Stimulated activated CD4-positive, alpha-beta T cell treated with anti-CD3 and anti-CD28 coated beads, Interleukin-1b, Interleukin-23, amount 100 ng/mL, for 24 hours (primary cell): ENCODE measurements at regions not wholly inside any gene's neighbourhood (a gene's known extent, or its start where the extent isn't known, plus 50 kb on each side); places are given as distances from the start of the nearest gene placed in this dataset.

Experiments used
- DNase-seq, 4 experiments: peaks; one replicate each; pipeline ENCODE4 v3.0.0-alpha.2; 2020; ENCODE audit warnings: low read depth in 4 of 4, low spot score in 1 of 4

DNA sequence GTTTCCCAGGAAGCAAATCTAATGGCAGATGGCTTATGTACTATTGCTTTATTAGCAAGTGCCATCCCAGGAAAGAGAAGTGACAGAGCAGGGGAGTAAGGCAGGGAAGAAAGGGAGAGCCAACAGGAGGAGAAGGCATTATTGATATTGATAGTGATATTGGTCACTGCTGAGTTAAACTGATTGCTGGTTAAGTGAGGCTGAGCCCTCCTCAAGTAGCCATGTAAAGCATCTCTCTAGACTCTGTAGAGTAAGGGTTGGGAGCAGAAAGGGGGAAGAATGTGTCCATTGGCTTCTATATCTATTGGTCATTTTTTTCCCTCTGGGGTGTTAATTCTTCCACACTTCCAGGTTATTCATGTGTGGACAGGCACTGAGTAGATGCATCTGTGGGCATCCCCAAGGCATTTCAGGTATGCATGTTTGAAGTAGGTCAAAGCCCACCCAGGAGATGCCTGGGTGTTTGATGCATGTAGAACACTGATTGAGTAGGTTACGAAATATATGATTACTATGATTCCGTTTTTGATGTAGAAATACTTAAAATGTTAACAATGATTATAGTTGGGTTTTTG lies 290.5 kb upstream of the DPYD start:
- DNase-seq = no peak

- DNase-seq = no peak
These were observed 289.7 kb upstream of the DPYD start for GRCh38 chr1:98210563-98210962.

GRCh38 chr1:98210064-98210463 lies 289.2 kb upstream of the DPYD start:
- no peak for DNase-seq

- no peak for DNase-seq
These were observed 284.6 kb upstream of the DPYD start for GRCh38 chr1:98205291-98206017.

DNA sequence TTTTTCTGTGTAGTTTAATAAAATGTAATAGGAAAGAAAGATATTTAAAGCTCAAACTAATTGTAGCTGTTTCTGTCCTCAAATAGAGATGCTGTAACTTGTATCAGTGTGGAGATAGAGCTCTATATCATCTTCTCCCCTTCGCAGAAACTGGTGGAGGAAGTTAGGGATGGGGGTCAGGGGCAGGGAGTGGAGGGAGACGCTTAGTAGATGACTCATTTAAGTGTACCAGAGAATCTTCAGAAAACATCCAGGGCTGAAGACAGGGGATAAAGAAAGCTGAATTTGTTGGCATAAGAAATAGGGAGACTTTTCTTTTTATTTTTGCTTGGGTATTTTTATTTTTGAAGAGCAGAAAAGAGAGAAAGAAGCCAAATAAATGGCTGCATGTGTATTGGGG lies 282.6 kb upstream of the DPYD start:
- no peak for DNase-seq

DNA sequence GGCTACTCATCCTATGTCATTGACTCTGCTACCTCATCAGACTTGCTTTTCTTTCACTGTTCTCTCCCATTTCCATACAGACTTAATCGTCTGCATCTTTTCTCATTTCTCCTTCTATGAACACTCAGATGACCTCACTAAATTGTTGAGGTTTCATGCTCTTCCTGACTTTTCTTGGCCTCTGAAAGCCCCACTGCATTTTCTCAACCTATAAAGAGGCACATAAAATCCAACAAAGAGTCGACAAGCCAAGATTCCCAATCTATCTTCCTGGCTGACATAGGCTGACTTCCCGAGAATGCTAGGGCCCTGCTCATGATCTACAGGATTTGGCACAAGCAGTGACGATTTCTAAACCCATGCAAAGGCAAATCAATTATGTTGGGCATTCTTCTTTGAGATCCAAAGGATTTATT lies 280.8 kb upstream of the DPYD start:
- no peak for DNase-seq

GRCh38 chr1:98197356-98197755 lies 276.5 kb upstream of the DPYD start:
- DNase-seq = no peak

DNA sequence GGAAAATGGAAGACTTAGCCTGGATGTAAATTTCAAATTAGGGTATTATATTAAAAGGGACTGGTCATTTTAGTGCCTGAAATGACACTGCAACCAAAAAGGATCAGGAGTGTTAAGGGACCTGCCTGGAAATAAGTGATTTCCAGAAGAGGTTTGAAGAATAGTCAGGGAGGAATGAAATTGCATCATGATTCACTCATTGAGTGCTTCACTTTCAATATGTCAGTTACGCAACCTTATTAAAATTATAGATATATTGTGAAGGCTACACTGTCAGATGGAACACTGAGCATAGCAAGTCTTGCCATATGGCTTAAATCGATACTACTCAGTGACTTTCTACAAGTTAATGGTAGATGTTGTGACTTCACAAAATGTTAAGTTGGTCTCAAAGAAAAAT lies 275.2 kb upstream of the DPYD start:
- DNase-seq = no peak

- no peak for DNase-seq
These were observed 267.9 kb upstream of the DPYD start for GRCh38 chr1:98188774-98189173.

DNA sequence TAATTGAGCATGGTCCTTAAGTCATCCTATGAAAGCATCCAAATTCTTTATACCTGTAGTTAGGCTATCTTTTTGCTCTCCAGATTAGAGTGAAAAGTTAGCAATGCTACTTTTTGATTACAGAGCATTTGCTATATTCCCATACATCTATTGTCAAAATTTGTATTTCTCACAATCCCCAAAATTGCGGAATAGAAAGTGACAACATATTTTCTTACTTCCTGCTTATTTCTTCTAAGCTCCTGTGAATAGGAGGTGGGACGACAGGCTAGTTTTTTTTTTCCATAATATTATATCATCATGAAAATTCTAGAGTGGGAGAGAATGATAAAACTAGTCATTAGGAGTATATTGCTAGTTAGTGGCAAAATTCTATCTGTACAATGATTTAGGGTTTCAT lies 264.0 kb upstream of the DPYD start:
- no peak for DNase-seq

DNA sequence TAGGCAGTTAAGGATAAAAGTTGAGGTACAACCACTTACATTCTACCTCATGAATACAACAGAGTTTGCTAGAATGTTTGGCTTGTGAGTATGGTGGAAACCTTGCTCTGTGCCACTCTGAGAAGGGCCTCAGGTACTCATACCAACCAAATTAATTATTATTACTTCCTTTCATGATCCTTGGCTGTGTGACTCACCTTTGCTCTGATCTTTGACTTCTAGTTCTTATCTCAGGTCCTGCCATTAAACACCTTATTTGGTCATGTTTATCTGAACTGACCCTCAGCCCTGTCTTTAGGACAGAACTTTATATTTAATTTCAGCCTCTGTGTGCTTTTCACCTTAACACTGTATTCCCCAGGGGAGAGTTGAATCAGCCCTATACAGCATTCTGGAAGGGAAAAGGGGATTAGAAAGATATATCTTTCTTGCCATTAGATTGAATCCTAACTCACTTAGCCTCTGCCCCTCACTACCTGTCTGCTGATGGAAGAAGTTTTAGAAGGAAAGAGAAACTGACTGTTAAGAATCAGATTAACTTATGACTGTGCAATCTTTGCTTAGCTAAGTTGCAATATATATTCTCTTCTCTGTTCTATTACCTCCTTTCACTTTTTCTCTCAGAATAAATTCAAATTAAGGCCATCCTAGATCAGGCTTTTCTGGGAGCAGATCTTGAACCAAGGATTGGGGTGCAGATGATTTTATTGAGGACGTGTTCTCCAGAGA lies 260.4 kb upstream of the DPYD start:
- no peak for DNase-seq

GRCh38 chr1:98179151-98179773 lies 258.4 kb upstream of the DPYD start:
- DNase-seq = no peak

- DNase-seq = no peak
These were observed 256.9 kb upstream of the DPYD start for GRCh38 chr1:98177751-98178150.

DNA sequence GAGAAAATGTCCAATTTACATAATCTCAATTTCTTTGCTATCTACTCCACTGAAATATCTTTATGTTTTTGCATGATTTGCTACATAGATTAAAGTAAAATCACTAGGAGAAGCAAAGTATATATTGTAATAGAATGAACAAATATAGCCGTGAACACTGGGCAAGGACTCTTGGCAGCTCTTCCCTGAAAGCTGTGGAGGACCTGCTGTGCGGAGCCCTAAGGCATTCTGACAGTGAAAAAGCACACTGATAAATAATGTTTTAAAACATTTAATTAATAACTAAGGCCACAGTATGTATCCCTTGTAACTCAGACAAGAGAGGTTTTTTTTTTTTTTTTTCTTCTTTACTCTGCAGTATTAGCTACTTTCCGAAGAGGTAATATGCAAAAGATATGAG lies 256.1 kb upstream of the DPYD start:
- DNase-seq = no peak

- DNase-seq = no peak
These were observed 255.6 kb upstream of the DPYD start for GRCh38 chr1:98176414-98176813.

DNA sequence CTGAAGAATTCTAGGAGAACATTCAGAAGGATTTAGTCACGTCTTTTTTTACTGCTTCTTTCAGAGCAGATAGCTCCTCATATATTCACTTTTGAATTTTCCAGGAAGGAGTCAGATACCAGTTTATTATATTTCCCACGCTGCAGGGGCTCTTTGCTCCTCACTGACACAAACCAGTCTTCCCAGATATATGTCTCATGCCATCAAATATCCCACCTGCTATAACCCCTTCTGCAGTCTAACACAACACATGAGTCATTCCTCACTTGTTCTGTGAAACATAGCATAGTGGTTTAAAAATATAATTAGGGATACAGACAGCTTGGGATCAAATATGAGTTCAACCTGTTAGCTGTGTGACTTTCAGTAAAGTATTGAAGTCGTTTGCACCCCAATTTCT lies 251.7 kb upstream of the DPYD start:
- DNase-seq = no peak

GRCh38 chr1:98172022-98172421 lies 251.2 kb upstream of the DPYD start:
- DNase-seq = no peak

DNA sequence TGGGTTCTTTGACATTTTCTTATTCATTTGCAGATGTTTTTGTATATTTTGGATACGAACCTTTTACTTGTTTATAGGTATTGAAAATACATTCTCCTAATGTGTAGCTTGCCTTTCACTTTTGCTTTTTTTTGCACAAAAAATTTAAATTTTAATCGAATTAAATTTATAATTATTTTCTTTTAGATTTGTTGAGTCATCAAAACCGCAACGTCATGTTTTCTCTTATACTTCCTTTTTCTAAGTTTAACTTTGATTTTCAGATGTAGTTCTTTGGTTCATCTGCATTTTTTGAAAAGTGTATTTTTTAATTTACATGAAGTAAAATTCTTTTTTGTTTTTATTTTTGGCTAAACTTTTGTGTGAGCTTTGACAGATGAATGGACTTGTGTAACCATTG lies 243.7 kb upstream of the DPYD start:
- no peak for DNase-seq

GRCh38 chr1:98157524-98158313 lies 236.9 kb upstream of the DPYD start:
- DNase-seq = no peak

DNA sequence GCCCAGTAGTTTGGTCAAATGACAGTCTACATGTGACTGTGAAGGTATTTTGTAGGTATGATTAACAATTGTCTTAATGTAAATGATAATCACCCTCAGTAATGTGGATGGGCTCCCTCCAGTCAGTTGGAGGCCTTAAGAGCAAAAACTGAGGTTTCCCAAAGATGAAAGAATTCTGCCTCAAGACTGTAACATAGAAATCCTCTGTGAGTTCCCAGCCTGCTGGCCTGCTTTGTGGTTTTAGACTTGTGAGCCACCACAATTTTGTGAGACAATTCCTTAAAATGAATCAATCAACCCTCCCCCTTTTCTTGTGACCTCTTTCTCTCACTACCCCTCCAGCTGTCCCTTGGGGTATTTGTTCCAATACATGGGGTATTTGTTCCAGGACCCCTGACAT lies 226.4 kb upstream of the DPYD start:
- no peak for DNase-seq

DNA sequence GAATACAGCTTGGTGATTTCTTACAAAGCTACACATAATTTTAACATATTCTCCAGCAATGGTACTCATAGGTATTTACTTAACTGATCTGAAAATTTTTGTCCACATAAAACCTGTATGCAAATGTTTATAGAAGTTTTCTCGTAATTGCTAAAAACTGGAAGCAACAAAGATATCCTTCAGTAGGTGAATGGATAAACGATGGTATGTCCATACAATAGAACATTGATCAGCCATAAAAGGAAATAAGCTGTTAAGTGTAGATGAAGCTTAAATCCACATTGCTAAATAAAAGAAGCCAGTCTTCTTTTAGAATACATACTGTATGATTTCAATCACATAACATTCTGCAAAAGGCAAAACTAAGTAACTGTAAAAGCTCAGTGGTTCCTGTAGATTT lies 224.8 kb upstream of the DPYD start:
- no peak for DNase-seq
